Transverse colon (tissue), 4 donors: ENCODE measurements at regions not wholly inside any gene's neighbourhood (a gene's known extent, or its start where the extent isn't known, plus 50 kb on each side); places are given as distances from the start of the nearest gene placed in this dataset.

ENCODE experiments used
- DNase-seq: peaks from one replicate; pipeline ENCODE4 v3.0.0-alpha.2; 2019
- H3K27ac ChIP-seq, 4 donors: fragments of 200-600 bp; sonication (generic); 2 replicates each; pipeline ENCODE4 v1.5.1; 2016 to 2018; ENCODE audit warnings: inconsistent platforms in 4 of 4
- H3K27me3 ChIP-seq: fragments of 200-600 bp; sonication (generic); 2 replicates; pipeline ENCODE4 v1.5.1; 2017; ENCODE audit warnings: inconsistent platforms
- H3K36me3 ChIP-seq, 4 donors: fragments of 200-600 bp; sonication (generic); 2 replicates each; pipeline ENCODE4 v1.5.1; 2017 to 2019; ENCODE audit warnings: inconsistent platforms in 4 of 4
- H3K4me1 ChIP-seq, 4 donors: fragments of 200-600 bp; sonication (generic); 2 replicates each; pipeline ENCODE4 v1.5.1; 2017 to 2020; ENCODE audit warnings: inconsistent platforms in 4 of 4
- H3K4me3 ChIP-seq, 4 donors: fragments of 200-600 bp; sonication (generic); 1 replicate in 1 of 4; 2 replicates in 3 of 4; pipeline versions ENCODE4 v1.5.1 to v1.6.1; 2017 to 2019; ENCODE audit warnings: inconsistent platforms in 4 of 4
- H3K9me3 ChIP-seq, 2 donors: fragments of 200-600 bp; sonication (generic); 2 replicates each; pipeline ENCODE4 v1.5.1; 2017 to 2019; ENCODE audit warnings: inconsistent platforms in 2 of 2
- EP300 ChIP-seq: sonication (generic); formaldehyde crosslinking; IDR thresholded peaks from one replicate; pipeline ENCODE4 v1.6.1; 2017; ENCODE audit warnings: antibody characterized with exemption, low read depth
- POLR2A ChIP-seq: fragments of 450-650 bp; IDR thresholded peaks from one replicate; pipeline ENCODE4 v1.6.1; 2016; ENCODE audit warnings: antibody characterized with exemption, mild to moderate bottlenecking, moderate library complexity
- POLR2AphosphoS5 ChIP-seq, 3 donors: sonication (generic); formaldehyde crosslinking; IDR thresholded peaks; one replicate each; pipeline ENCODE4 v1.6.1; 2016; ENCODE audit warnings: antibody characterized with exemption in 3 of 3
- WGBS, 2 donors: methylation state at CpG; one replicate each; pipeline ENCODE4 v1.1.5; 2018; ENCODE audit warnings: low coverage in 1 of 2; 5-methylcytosine and 5-hydroxymethylcytosine counted together
- in situ Hi-C, 4 donors: fragments of 200-750 bp; cut with MboI; loops; one replicate each; pipeline versions ENCODE4 v1.15.0 to v1.15.1; 2017; ENCODE audit warnings: low sequenced_read_pairs in 3 of 4, low pct_ligation_motif_present in 1 of 4, low pct_unique_long_range_greater_than_20kb in 1 of 4
- intact Hi-C: fragments of 100-400 bp; cut with DNase I; formaldehyde crosslinking; loops from one replicate; pipeline ENCODE4 v1.15.1; 2023; ENCODE audit warnings: low total_unique reads
- TF ChIP-seq, protein P1 (sequence below), 5 experiments: fragments of 200-600 bp in 3 of 5; fragments of 450-650 bp in 2 of 5; sonication (generic) in 3 of 5; IDR thresholded peaks; 1 replicate in 2 of 5; 2 replicates in 3 of 5; pipeline ENCODE4 v1.5.1; 2016 to 2017; ENCODE audit warnings: antibody characterized with exemption in 5 of 5, inconsistent platforms in 3 of 5, mild to moderate bottlenecking in 2 of 5, moderate library complexity in 1 of 5

DNA sequence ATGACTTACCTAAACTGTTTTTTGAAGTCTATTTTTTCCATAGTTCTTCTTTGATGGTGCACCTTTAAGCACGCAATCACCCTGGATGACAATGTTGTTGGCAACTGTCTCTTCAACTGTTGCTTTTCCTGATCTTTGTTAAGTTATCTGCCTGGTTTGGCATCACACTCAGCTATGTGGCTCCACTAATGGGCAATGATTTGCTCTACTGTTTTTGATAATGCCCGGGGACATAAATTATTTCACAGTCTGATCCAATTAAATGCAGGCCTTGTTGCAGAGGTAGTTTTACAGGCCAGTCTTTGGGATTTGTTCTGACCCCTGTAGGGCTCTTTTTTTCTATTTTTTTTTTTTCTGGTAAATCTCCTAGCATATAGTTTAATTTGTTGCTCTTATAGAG lies 436.3 kb downstream of the ZNF385D start:
- Histone ChIP-seq H3K27me3 (no peaks in the 10 kb centered on the region), H3K4me3 (no peak overlapping the region), H3K4me1 (no peaks in the 10 kb centered on the region), H3K27ac (no peak overlapping the region), H3K9me3 (no peaks in the 10 kb centered on the region), H3K36me3 (no peaks in the 10 kb centered on the region)
- DNase-seq = no peak
- in situ Hi-C loops (no loop called here), intact Hi-C loops (no loop called here)
- WGBS, 2 donors = 50 to 60% methylated on average over 1 to 2 of the region's 2 CpGs
- TF ChIP-seq POLR2AphosphoS5 (IDR thresholded peaks at IDR 0.05) (no peak), POLR2A (no peak), EP300 (no peak)
- TF ChIP-seq, protein P1, sequence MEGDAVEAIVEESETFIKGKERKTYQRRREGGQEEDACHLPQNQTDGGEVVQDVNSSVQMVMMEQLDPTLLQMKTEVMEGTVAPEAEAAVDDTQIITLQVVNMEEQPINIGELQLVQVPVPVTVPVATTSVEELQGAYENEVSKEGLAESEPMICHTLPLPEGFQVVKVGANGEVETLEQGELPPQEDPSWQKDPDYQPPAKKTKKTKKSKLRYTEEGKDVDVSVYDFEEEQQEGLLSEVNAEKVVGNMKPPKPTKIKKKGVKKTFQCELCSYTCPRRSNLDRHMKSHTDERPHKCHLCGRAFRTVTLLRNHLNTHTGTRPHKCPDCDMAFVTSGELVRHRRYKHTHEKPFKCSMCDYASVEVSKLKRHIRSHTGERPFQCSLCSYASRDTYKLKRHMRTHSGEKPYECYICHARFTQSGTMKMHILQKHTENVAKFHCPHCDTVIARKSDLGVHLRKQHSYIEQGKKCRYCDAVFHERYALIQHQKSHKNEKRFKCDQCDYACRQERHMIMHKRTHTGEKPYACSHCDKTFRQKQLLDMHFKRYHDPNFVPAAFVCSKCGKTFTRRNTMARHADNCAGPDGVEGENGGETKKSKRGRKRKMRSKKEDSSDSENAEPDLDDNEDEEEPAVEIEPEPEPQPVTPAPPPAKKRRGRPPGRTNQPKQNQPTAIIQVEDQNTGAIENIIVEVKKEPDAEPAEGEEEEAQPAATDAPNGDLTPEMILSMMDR (IDR thresholded peaks at IDR 0.05) = no peak

DNA sequence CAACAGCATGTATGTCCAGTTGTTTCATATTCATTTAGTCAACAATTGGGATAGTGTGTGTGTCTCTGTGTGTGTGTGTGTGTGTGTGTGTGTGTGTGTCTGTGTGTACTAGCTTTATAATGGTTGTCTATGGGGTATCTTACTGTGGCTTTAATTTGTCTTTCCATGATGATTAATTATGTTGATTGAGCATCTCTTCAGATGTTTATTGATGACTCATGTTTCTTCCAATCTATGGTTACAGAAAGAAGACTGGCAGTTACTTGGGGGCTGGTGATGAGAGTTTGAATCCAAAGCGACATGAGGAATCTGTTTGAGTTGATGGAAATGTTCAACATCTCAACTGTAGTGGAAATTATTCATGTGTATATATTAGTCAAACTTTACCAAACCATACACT lies 440.1 kb downstream of the ZNF385D start:
- H3K27ac ChIP-seq = no peak overlapping the region
- no peak overlapping the region for H3K4me3 ChIP-seq
- intact Hi-C loops = no loop called here
- H3K9me3 ChIP-seq = peaks cover 0 to 6% of the 10 kb centered on the region in 2 donors
- no peaks in the 10 kb centered on the region for H3K36me3 ChIP-seq
- H3K27me3 ChIP-seq = no peaks in the 10 kb centered on the region
- TF ChIP-seq EP300 (no peak), POLR2AphosphoS5 (IDR thresholded peaks at IDR 0.05) (no peak), POLR2A (no peak)
- TF ChIP-seq, protein P1 (IDR thresholded peaks at IDR 0.05) = no peak
- in situ Hi-C loops = no loop called here
- no peak for DNase-seq
- 74% methylated on average over 1 of the region's 1 CpG; no CpG with 5 or more reads in 1 of the 2 donors for WGBS, 2 donors
- H3K4me1 ChIP-seq = no peaks in the 10 kb centered on the region

DNA sequence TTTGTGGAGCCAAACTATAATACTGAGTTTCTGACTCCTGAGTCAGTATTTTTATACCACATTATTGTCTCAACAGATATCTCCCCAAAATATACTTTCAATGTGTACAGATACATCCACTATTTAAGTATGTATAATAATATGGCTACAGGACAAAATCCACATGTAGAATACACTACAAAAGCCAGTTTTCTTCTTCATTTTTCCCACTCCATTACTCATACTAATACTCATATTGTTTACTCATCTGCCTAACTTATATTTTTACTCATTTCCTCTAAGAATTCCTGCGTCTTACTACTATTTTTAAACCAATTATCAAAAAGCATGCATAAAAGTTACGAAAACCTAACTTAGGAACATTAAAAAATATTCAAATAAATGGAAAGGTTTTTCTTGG lies 440.8 kb downstream of the ZNF385D start:
- no peak overlapping the region for H3K27ac ChIP-seq
- no peak for DNase-seq
- in situ Hi-C loops = no loop called here

DNA sequence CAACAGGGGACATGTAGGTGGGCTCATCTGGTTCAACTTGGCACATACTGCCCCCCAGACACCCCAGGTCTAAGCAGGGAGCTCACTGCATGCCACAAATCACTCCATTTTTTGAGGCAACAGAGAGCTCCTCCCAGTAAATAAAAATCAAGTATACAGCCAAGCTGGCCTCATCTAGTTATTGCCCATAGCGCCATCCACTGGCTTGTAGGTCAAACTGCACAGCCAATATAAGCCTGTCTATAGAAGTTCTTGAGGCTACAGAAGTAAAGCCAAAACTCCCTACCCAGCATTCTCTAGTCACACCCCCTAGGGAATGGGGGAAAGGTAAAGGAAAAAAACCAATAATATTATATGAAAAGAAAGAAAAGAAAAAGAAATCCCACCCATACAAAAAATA lies 453.7 kb downstream of the ZNF385D start:
- Histone ChIP-seq H3K36me3 (no peaks in the 10 kb centered on the region), H3K27ac (no peak overlapping the region), H3K4me1 (no peaks in the 10 kb centered on the region), H3K27me3 (no peaks in the 10 kb centered on the region), H3K9me3 (peaks cover 3 to 14% of the 10 kb centered on the region in 2 donors), H3K4me3 (no peak overlapping the region)
- 40 to 55% methylated on average over 1 of the region's 1 CpG for WGBS, 2 donors
- DNase-seq = no peak
- intact Hi-C loops = no loop called here
- TF ChIP-seq EP300 (no peak), POLR2AphosphoS5 (IDR thresholded peaks at IDR 0.05) (no peak), POLR2A (no peak)
- TF ChIP-seq, protein P1 (IDR thresholded peaks at IDR 0.05) = no peak
- in situ Hi-C loops = no loop called here

More for the DNA sequence above, 440.8 kb downstream of the ZNF385D start:
- Histone ChIP-seq H3K4me3 (no peak overlapping the region), H3K9me3 (peaks cover 0 to 7% of the 10 kb centered on the region in 2 donors), H3K36me3 (no peaks in the 10 kb centered on the region), H3K27me3 (no peaks in the 10 kb centered on the region), H3K4me1 (no peaks in the 10 kb centered on the region)
- intact Hi-C loops = no loop called here
- no peak for TF ChIP-seq POLR2AphosphoS5 (IDR thresholded peaks at IDR 0.05)
- TF ChIP-seq POLR2A = no peak
- TF ChIP-seq, protein P1 (IDR thresholded peaks at IDR 0.05) = no peak
- no peak for TF ChIP-seq EP300
- 75% methylated on average over 2 of the region's 2 CpGs for WGBS, 2 donors
